ENCODE measurements at regions not wholly inside any gene's neighbourhood (a gene's known extent, or its start where the extent isn't known, plus 50 kb on each side); places are given as distances from the start of the nearest gene placed in this dataset.

DNA sequence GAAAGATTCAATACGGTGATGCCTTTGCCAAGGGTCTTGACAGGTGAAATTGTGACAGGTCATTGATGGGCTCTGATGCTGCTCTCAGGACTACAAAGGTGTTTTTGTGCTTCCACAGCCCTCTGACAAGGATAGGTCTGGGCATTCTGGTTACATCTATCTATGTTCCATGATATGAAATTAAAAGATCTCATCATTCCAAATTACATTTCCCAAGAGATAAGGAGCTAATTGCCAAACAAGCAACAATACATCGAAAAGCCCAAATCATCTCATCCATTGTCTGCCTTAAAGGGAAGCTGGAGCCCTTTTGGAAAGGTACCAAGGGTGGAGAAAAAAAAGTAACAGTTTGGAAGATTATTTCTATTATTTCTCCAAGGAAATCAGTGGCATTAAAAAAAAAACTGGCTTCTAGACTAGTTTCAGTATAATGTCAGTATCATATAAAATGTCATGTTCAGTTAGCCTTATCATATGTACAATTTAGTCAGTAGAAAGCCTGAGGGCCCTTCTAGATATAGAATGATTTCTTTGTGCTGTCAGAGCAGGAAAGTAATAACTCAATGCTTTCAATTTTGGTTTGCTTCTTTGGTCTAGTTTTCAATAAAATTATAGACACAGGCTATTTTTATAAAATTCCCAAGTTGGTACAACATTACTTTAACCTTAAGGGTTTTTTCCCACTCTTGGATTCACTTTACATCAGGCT is 224.5 kb upstream of the GPRIN3 start:
- no peak for TF ChIP-seq EZH2 (IDR thresholded peaks at IDR 0.05; ENCODE audit: low read depth)
- TF ChIP-seq, protein P1, sequence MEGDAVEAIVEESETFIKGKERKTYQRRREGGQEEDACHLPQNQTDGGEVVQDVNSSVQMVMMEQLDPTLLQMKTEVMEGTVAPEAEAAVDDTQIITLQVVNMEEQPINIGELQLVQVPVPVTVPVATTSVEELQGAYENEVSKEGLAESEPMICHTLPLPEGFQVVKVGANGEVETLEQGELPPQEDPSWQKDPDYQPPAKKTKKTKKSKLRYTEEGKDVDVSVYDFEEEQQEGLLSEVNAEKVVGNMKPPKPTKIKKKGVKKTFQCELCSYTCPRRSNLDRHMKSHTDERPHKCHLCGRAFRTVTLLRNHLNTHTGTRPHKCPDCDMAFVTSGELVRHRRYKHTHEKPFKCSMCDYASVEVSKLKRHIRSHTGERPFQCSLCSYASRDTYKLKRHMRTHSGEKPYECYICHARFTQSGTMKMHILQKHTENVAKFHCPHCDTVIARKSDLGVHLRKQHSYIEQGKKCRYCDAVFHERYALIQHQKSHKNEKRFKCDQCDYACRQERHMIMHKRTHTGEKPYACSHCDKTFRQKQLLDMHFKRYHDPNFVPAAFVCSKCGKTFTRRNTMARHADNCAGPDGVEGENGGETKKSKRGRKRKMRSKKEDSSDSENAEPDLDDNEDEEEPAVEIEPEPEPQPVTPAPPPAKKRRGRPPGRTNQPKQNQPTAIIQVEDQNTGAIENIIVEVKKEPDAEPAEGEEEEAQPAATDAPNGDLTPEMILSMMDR (conservative IDR thresholded peaks at IDR 0.05), result no peak
